Right atrium auricular region (tissue), 2 donors: ENCODE measurements at regions not wholly inside any gene's neighbourhood (a gene's known extent, or its start where the extent isn't known, plus 50 kb on each side); places are given as distances from the start of the nearest gene placed in this dataset.

Experiments
- DNase-seq: peaks from one replicate; pipeline ENCODE4 v3.0.0-alpha.2; 2019; ENCODE audit warnings: low spot score
- H3K27ac ChIP-seq, 2 donors: fragments of 200-600 bp; sonication (generic); 1 replicate in 1 of 2; 2 replicates in 1 of 2; pipeline ENCODE4 v1.5.1; 2016 to 2019
- H3K27me3 ChIP-seq, 2 donors: fragments of 200-600 bp; sonication (generic); one replicate each; pipeline versions ENCODE4 v1.5.1 to v1.6.0; 2017 to 2019
- H3K36me3 ChIP-seq: fragments of 200-600 bp; sonication (generic); one replicate; pipeline ENCODE4 v1.5.1; 2016
- H3K4me1 ChIP-seq, 2 donors: fragments of 200-600 bp; sonication (generic); one replicate each; pipeline versions ENCODE4 v1.5.1 to v1.6.0; 2017 to 2019
- H3K4me3 ChIP-seq, 2 donors: fragments of 200-600 bp; sonication (generic); 1 replicate in 1 of 2; 2 replicates in 1 of 2; pipeline ENCODE4 v1.5.1; 2017 to 2019; ENCODE audit warnings: mild to moderate bottlenecking in 1 of 2, moderate library complexity in 1 of 2
- H3K9me3 ChIP-seq, 2 donors: fragments of 200-600 bp; sonication (generic); one replicate each; pipeline ENCODE4 v1.5.1; 2019
- CTCF ChIP-seq, 2 donors: fragments of 200-600 bp; sonication (generic); IDR thresholded peaks; one replicate each; pipeline ENCODE4 v1.5.1; 2019; ENCODE audit warnings: antibody characterized with exemption in 2 of 2

- Histone ChIP-seq H3K4me3 (no peak overlapping the region), H3K4me1 (no peaks in the 10 kb centered on the region), H3K9me3 (peaks cover 0 to 6% of the 10 kb centered on the region in 2 donors), H3K36me3 (no peaks in the 10 kb centered on the region), H3K27me3 (no peaks in the 10 kb centered on the region), H3K27ac (peak overlapping the region in 1 of 2 donors; percentile 67)
- DNase-seq = no peak
- TF ChIP-seq CTCF (IDR thresholded peaks at IDR 0.05) = no peak
These were observed 66.7 kb upstream of the PRICKLE2 start for GRCh38 chr3:64291956-64292355.

- H3K27ac ChIP-seq = peak overlapping the region; percentile 16 to 67
- no peak for TF ChIP-seq CTCF (IDR thresholded peaks at IDR 0.05)
- DNase-seq = peak; percentile 88
- no peaks in the 10 kb centered on the region for H3K36me3 ChIP-seq
- H3K27me3 ChIP-seq = no peaks in the 10 kb centered on the region
- H3K4me3 ChIP-seq = no peak overlapping the region
- H3K4me1 ChIP-seq = no peaks in the 10 kb centered on the region
- no peaks in the 10 kb centered on the region for H3K9me3 ChIP-seq
These were observed 66.1 kb upstream of the PRICKLE2 start for GRCh38 chr3:64291345-64291744.

GRCh38 chr3:64290864-64291263 is 65.6 kb upstream of the PRICKLE2 start:
- DNase-seq = no peak
- Histone ChIP-seq H3K36me3 (no peaks in the 10 kb centered on the region), H3K27ac (peak overlapping the region; percentile 16 to 67), H3K4me1 (no peaks in the 10 kb centered on the region), H3K4me3 (no peak overlapping the region), H3K9me3 (no peaks in the 10 kb centered on the region), H3K27me3 (no peaks in the 10 kb centered on the region)
- TF ChIP-seq CTCF (IDR thresholded peaks at IDR 0.05) = no peak

GRCh38 chr3:64290161-64290560 is 64.9 kb upstream of the PRICKLE2 start:
- Histone ChIP-seq H3K4me1 (no peaks in the 10 kb centered on the region), H3K27me3 (no peaks in the 10 kb centered on the region), H3K36me3 (no peaks in the 10 kb centered on the region), H3K4me3 (no peak overlapping the region), H3K9me3 (no peaks in the 10 kb centered on the region), H3K27ac (no peak overlapping the region)
- no peak for DNase-seq
- no peak for TF ChIP-seq CTCF (IDR thresholded peaks at IDR 0.05)

- no peaks in the 10 kb centered on the region for H3K36me3 ChIP-seq
- H3K9me3 ChIP-seq = no peaks in the 10 kb centered on the region
- no peak overlapping the region for H3K4me3 ChIP-seq
- no peak for DNase-seq
- TF ChIP-seq CTCF (IDR thresholded peaks at IDR 0.05) = no peak
- H3K27me3 ChIP-seq = no peaks in the 10 kb centered on the region
- no peak overlapping the region for H3K27ac ChIP-seq
- no peaks in the 10 kb centered on the region for H3K4me1 ChIP-seq
These were observed 64.4 kb upstream of the PRICKLE2 start for GRCh38 chr3:64289622-64290021.

GRCh38 chr3:64278625-64279024 is 53.4 kb upstream of the PRICKLE2 start:
- Histone ChIP-seq H3K4me3 (no peak overlapping the region), H3K27me3 (no peaks in the 10 kb centered on the region), H3K4me1 (no peaks in the 10 kb centered on the region), H3K27ac (no peak overlapping the region), H3K9me3 (no peaks in the 10 kb centered on the region), H3K36me3 (no peaks in the 10 kb centered on the region)
- TF ChIP-seq CTCF (IDR thresholded peaks at IDR 0.05) = no peak
- no peak for DNase-seq
